Natural killer cell (primary cell): ENCODE measurements at regions not wholly inside any gene's neighbourhood (a gene's known extent, or its start where the extent isn't known, plus 50 kb on each side); places are given as distances from the start of the nearest gene placed in this dataset.

Experiments
- ATAC-seq, 3 donors: fragments of 150-1000 bp in 2 of 3; fragments of 200-7000 bp in 1 of 3; cut with Tn5 transposase; 1 replicate in 1 of 3; 2 replicates in 2 of 3; pipeline ENCODE4 v1.10.0; 2021; ENCODE audit warnings: mild to moderate bottlenecking in 2 of 3, moderate library complexity in 2 of 3
- DNase-seq, 2 donors: peaks; one replicate each; pipeline versions ENCODE4 v3.0.0 to v3.0.0-alpha.2; 2013 to 2021; ENCODE audit warnings: mixed read lengths in 1 of 2
- H3K27ac ChIP-seq: one replicate; pipeline ENCODE4 v1.5.1; 2013; ENCODE audit warnings: mild to moderate bottlenecking, low read length
- H3K27me3 ChIP-seq: one replicate; pipeline ENCODE4 v1.6.1; 2013; ENCODE audit warnings: low read length; ENCODE audit not compliant: control insufficient read depth, insufficient read depth
- H3K36me3 ChIP-seq: one replicate; pipeline ENCODE4 v1.6.1; 2013; ENCODE audit warnings: low read length; ENCODE audit not compliant: control insufficient read depth, insufficient read depth
- H3K4me1 ChIP-seq: one replicate; pipeline ENCODE4 v1.6.1; 2013; ENCODE audit warnings: low read length; ENCODE audit not compliant: control insufficient read depth, insufficient read depth
- H3K4me3 ChIP-seq: one replicate; pipeline ENCODE4 v1.5.1; 2013; ENCODE audit warnings: low read length
- H3K9me3 ChIP-seq: one replicate; pipeline ENCODE4 v1.6.1; 2013; ENCODE audit warnings: low read length; ENCODE audit not compliant: control insufficient read depth, insufficient read depth
- H3K27ac Mint-ChIP-seq, 2 donors: one replicate each; pipeline ENCODE4 v1.8.0; 2022; ENCODE audit warnings: mild to moderate bottlenecking in 2 of 2, mixed read lengths in 2 of 2, moderate library complexity in 1 of 2
- H3K27me3 Mint-ChIP-seq, 2 donors: one replicate each; pipeline ENCODE4 v1.8.0; 2022; ENCODE audit warnings: low read depth in 2 of 2, mixed read lengths in 2 of 2
- H3K36me3 Mint-ChIP-seq: one replicate; pipeline ENCODE4 v1.8.0; 2022; ENCODE audit warnings: mixed read lengths
- H3K4me1 Mint-ChIP-seq, 2 donors: one replicate each; pipeline ENCODE4 v1.8.0; 2022; ENCODE audit warnings: mixed read lengths in 2 of 2
- H3K4me3 Mint-ChIP-seq: one replicate; pipeline ENCODE4 v1.8.0; 2022; ENCODE audit warnings: mild to moderate bottlenecking, moderate library complexity, mixed read lengths
- H3K9me3 Mint-ChIP-seq, 2 donors: one replicate each; pipeline ENCODE4 v1.8.0; 2022; ENCODE audit warnings: mixed read lengths in 2 of 2
- WGBS: methylation state at CpG from one replicate; pipeline ENCODE4 v1.1.7; 2013; ENCODE audit warnings: missing lambda C conversion rate; ENCODE audit not compliant: insufficient coverage; 5-methylcytosine and 5-hydroxymethylcytosine counted together
- intact Hi-C: fragments of 100-400 bp; cut with micrococcal nuclease; formaldehyde crosslinking; loops from one replicate; pipeline ENCODE4 v1.14.2; 2022
- TF ChIP-seq, protein P1 (sequence below): fragments of 200-600 bp; IDR thresholded peaks from one replicate; pipeline ENCODE4 v1.8.0; 2022; ENCODE audit warnings: antibody characterized with exemption

DNA sequence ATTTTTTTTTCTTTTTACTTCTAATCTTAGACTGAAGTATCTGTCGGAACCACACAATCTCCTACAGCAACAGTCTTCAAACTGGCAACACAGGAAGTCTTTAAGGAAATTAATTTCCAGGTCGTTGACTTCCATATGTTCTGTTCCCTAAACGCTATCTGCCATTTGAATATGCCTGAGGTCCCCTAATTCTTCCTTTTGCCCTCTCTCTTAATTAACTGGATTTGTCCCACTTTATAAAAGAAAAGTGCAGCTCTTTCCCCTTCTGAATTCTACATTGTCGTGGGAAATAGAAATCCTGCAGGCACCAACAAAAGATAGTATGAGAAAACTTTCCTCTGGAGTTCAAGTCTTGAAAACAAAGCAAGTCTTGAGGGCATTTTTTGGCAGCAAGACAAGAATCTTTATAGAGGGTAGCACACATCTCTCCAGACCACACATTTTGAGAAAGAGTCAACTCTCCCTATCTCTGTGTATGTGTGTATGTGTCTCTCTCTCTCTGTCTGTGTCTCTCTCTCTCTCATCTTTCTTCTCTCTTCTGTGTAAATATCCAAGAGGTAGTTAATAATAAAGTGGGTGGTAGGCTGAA, 879.8 kb downstream of the SOCS6 start:
- no peak for DNase-seq
- H3K27me3 Mint-ChIP-seq: no peaks in the 10 kb centered on the region
- H3K4me3 ChIP-seq: no peak overlapping the region
- H3K9me3 Mint-ChIP-seq: peaks cover 8 to 9% of the 10 kb centered on the region in 2 donors
- peaks cover 3% of the 10 kb centered on the region for H3K9me3 ChIP-seq
- H3K4me1 ChIP-seq: no peaks in the 10 kb centered on the region
- no peak overlapping the region for H3K27ac Mint-ChIP-seq
- no peak overlapping the region for H3K27ac ChIP-seq
- ATAC-seq: no peak
- TF ChIP-seq, protein P1, sequence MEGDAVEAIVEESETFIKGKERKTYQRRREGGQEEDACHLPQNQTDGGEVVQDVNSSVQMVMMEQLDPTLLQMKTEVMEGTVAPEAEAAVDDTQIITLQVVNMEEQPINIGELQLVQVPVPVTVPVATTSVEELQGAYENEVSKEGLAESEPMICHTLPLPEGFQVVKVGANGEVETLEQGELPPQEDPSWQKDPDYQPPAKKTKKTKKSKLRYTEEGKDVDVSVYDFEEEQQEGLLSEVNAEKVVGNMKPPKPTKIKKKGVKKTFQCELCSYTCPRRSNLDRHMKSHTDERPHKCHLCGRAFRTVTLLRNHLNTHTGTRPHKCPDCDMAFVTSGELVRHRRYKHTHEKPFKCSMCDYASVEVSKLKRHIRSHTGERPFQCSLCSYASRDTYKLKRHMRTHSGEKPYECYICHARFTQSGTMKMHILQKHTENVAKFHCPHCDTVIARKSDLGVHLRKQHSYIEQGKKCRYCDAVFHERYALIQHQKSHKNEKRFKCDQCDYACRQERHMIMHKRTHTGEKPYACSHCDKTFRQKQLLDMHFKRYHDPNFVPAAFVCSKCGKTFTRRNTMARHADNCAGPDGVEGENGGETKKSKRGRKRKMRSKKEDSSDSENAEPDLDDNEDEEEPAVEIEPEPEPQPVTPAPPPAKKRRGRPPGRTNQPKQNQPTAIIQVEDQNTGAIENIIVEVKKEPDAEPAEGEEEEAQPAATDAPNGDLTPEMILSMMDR: no peak
- H3K36me3 Mint-ChIP-seq: no peaks in the 10 kb centered on the region
- H3K27me3 ChIP-seq: no peaks in the 10 kb centered on the region
- 26% methylated on average over 4 of the region's 4 CpGs for WGBS
- H3K36me3 ChIP-seq: no peaks in the 10 kb centered on the region
- intact Hi-C loops: no loop called here
- no peak overlapping the region for H3K4me3 Mint-ChIP-seq
- H3K4me1 Mint-ChIP-seq: no peaks in the 10 kb centered on the region

DNA sequence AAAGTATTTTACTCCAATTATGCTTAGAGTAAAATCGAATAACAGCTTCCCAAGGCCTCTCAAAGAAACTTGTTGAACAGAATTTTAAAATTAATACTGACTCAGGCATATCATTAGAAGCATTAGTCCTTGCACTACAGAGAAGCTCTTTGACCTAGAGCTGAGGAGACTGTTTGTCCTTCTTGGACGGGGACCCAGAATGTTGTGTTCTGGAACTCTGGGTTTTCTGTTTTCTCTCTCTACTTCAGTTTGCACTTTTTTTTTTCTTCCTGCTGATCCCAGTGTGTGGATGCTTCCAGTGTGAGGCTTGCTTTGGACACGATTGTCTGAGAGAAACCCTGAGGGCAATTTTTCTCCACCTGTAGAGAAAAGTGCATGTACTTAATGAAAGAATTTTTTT, 847.6 kb downstream of the SOCS6 start:
- Mint-ChIP-seq H3K4me3 (no peak overlapping the region), H3K9me3 (peaks cover 11 to 20% of the 10 kb centered on the region in 2 donors), H3K27me3 (no peaks in the 10 kb centered on the region), H3K4me1 (no peaks in the 10 kb centered on the region), H3K36me3 (no peaks in the 10 kb centered on the region), H3K27ac (no peak overlapping the region)
- Histone ChIP-seq H3K27me3 (no peaks in the 10 kb centered on the region), H3K27ac (no peak overlapping the region), H3K9me3 (peaks cover 3% of the 10 kb centered on the region), H3K4me3 (no peak overlapping the region), H3K36me3 (no peaks in the 10 kb centered on the region), H3K4me1 (no peaks in the 10 kb centered on the region)
- 83% methylated on average over 3 of the region's 3 CpGs for WGBS
- DNase-seq: no peak
- intact Hi-C loops: no loop called here
- TF ChIP-seq, protein P1: no peak
- no peak for ATAC-seq

GRCh38 chr18:71134122-71134521, 845.3 kb downstream of the SOCS6 start:
- no peaks in the 10 kb centered on the region for H3K4me1 ChIP-seq
- no peak for ATAC-seq
- no peak overlapping the region for H3K27ac ChIP-seq
- Mint-ChIP-seq H3K4me3 (no peak overlapping the region), H3K9me3 (peaks cover 9 to 15% of the 10 kb centered on the region in 2 donors), H3K36me3 (no peaks in the 10 kb centered on the region), H3K4me1 (no peaks in the 10 kb centered on the region), H3K27ac (no peak overlapping the region), H3K27me3 (no peaks in the 10 kb centered on the region)
- H3K9me3 ChIP-seq: peaks cover 8% of the 10 kb centered on the region
- intact Hi-C loops: no loop called here
- H3K36me3 ChIP-seq: no peaks in the 10 kb centered on the region
- no peak overlapping the region for H3K4me3 ChIP-seq
- TF ChIP-seq, protein P1: no peak
- 85% methylated on average over 2 of the region's 4 CpGs for WGBS
- no peaks in the 10 kb centered on the region for H3K27me3 ChIP-seq
- no peak for DNase-seq

DNA sequence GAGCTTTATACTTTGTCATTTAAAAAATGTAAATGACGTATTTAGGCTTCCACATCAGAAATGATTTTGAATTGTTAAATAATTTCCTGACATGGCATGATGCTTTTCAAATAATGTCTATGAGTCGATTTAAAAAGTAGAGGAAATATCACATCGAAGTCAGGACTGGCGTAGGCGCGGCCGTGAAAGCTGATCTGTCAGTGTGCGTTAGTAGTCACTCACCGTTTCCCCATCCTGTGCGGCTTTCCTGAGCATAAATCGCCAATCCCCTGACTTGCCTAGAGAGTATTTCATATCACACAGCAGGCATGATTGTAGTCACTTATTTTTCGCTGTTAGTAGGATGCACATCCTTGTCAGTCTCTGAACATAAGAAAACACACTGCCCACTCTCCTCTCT, 843.1 kb downstream of the SOCS6 start:
- H3K9me3 Mint-ChIP-seq: peaks cover 10 to 15% of the 10 kb centered on the region in 2 donors
- Histone ChIP-seq H3K36me3 (no peaks in the 10 kb centered on the region), H3K9me3 (peaks cover 8% of the 10 kb centered on the region), H3K4me1 (no peaks in the 10 kb centered on the region), H3K27ac (no peak overlapping the region), H3K4me3 (no peak overlapping the region), H3K27me3 (no peaks in the 10 kb centered on the region)
- DNase-seq: no peak
- 94% methylated on average over 12 of the region's 12 CpGs for WGBS
- no peaks in the 10 kb centered on the region for H3K27me3 Mint-ChIP-seq
- no peaks in the 10 kb centered on the region for H3K4me1 Mint-ChIP-seq
- no peak for ATAC-seq
- no peaks in the 10 kb centered on the region for H3K36me3 Mint-ChIP-seq
- TF ChIP-seq, protein P1: no peak
- H3K27ac Mint-ChIP-seq: no peak overlapping the region
- intact Hi-C loops: no loop called here
- H3K4me3 Mint-ChIP-seq: no peak overlapping the region
